Naive thymus-derived CD8-positive, alpha-beta T cell (primary cell): ENCODE measurements at regions not wholly inside any gene's neighbourhood (a gene's known extent, or its start where the extent isn't known, plus 50 kb on each side); places are given as distances from the start of the nearest gene placed in this dataset.

Experiments
- ATAC-seq, 2 donors: fragments of 150-1000 bp; cut with Tn5 transposase in 1 of 2; sonication (Bioruptor Pico), chemical (Tn5 transposase) in 1 of 2; 1 replicate in 1 of 2; 2 replicates in 1 of 2; pipeline ENCODE4 v1.10.0; 2021; ENCODE audit warnings: mild to moderate bottlenecking in 2 of 2, moderate library complexity in 2 of 2
- POLR2A ChIA-PET: fragments of 350-600 bp; sonication (Branson Sonifier 250); formaldehyde crosslinking; loops from one replicate; lab custom pipeline; 2021; ENCODE audit warnings: antibody characterized with exemption; lab: Charles Lee
- DNase-seq, 10 donors: peaks; one replicate each; pipeline versions ENCODE4 v3.0.0 to v3.0.0-alpha.2; 2020 to 2022
- H3K27ac Mint-ChIP-seq, 10 donors: one replicate each; pipeline ENCODE4 v1.8.0; 2020 to 2022; ENCODE audit warnings: mild to moderate bottlenecking in 10 of 10, mixed read lengths in 10 of 10, moderate library complexity in 4 of 10, inconsistent platforms in 1 of 10
- H3K27me3 Mint-ChIP-seq, 5 donors: one replicate each; pipeline ENCODE4 v1.8.0; 2021 to 2022; ENCODE audit warnings: mixed read lengths in 5 of 5
- H3K36me3 Mint-ChIP-seq, 3 donors: one replicate each; pipeline ENCODE4 v1.8.0; 2020 to 2022; ENCODE audit warnings: mixed read lengths in 3 of 3, mild to moderate bottlenecking in 2 of 3, inconsistent platforms in 1 of 3
- H3K4me1 Mint-ChIP-seq, 4 donors: one replicate each; pipeline ENCODE4 v1.8.0; 2021 to 2022; ENCODE audit warnings: mixed read lengths in 4 of 4
- H3K4me3 Mint-ChIP-seq, 10 donors: one replicate each; pipeline ENCODE4 v1.8.0; 2020 to 2022; ENCODE audit warnings: mild to moderate bottlenecking in 10 of 10, mixed read lengths in 10 of 10, moderate library complexity in 6 of 10, inconsistent platforms in 1 of 10
- H3K9me3 Mint-ChIP-seq, 9 donors: one replicate each; pipeline ENCODE4 v1.8.0; 2020 to 2022; ENCODE audit warnings: mixed read lengths in 9 of 9, mild to moderate bottlenecking in 3 of 9, inconsistent platforms in 1 of 9, moderate library complexity in 1 of 9

- no peak overlapping the region for H3K4me3 Mint-ChIP-seq
- H3K4me1 Mint-ChIP-seq = no peaks in the 10 kb centered on the region
- H3K27me3 Mint-ChIP-seq = no peaks in the 10 kb centered on the region
- POLR2A ChIA-PET = no interaction called here
- DNase-seq (no peak), ATAC-seq (no peak)
- no peaks in the 10 kb centered on the region for H3K36me3 Mint-ChIP-seq
- H3K27ac Mint-ChIP-seq = no peak overlapping the region
- peaks cover 3 to 24% (median 10%) of the 10 kb centered on the region in 9 donors for H3K9me3 Mint-ChIP-seq
Measured at GRCh38 chr6:94673251-94673650, 904.1 kb upstream of the MANEA start.

GRCh38 chr6:94670017-94670416, 907.3 kb upstream of the MANEA start:
- H3K9me3 Mint-ChIP-seq = peaks cover 0 to 21% (median 12%) of the 10 kb centered on the region in 9 donors
- no peak overlapping the region for H3K4me3 Mint-ChIP-seq
- DNase-seq (no peak), ATAC-seq (no peak)
- H3K27ac Mint-ChIP-seq = no peak overlapping the region
- POLR2A ChIA-PET = no interaction called here
- no peaks in the 10 kb centered on the region for H3K27me3 Mint-ChIP-seq
- no peaks in the 10 kb centered on the region for H3K36me3 Mint-ChIP-seq
- H3K4me1 Mint-ChIP-seq = no peaks in the 10 kb centered on the region

GRCh38 chr6:94668876-94669275, 908.5 kb upstream of the MANEA start:
- no peak for ATAC-seq
- POLR2A ChIA-PET = no interaction called here
- peaks cover 0 to 17% (median 10%) of the 10 kb centered on the region in 9 donors for H3K9me3 Mint-ChIP-seq

GRCh38 chr6:94658929-94659328, 918.4 kb upstream of the MANEA start:
- POLR2A ChIA-PET = no interaction called here
- H3K27ac Mint-ChIP-seq = no peak overlapping the region
- H3K4me3 Mint-ChIP-seq = no peak overlapping the region
- H3K27me3 Mint-ChIP-seq = no peaks in the 10 kb centered on the region
- H3K4me1 Mint-ChIP-seq = no peaks in the 10 kb centered on the region
- H3K36me3 Mint-ChIP-seq = peaks cover 0 to 3% (median 0%) of the 10 kb centered on the region in 3 donors
- ATAC-seq (no peak), DNase-seq (no peak)
- H3K9me3 Mint-ChIP-seq = peaks cover 2 to 23% (median 6%) of the 10 kb centered on the region in 9 donors

More at GRCh38 chr6:94668876-94669275, 908.5 kb upstream of the MANEA start:
- no peaks in the 10 kb centered on the region for H3K27me3 Mint-ChIP-seq
- no peaks in the 10 kb centered on the region for H3K4me1 Mint-ChIP-seq
- no peaks in the 10 kb centered on the region for H3K36me3 Mint-ChIP-seq
- no peak overlapping the region for H3K27ac Mint-ChIP-seq
- no peak overlapping the region for H3K4me3 Mint-ChIP-seq
- no peak for DNase-seq

- Mint-ChIP-seq H3K36me3 (no peaks in the 10 kb centered on the region), H3K4me1 (no peaks in the 10 kb centered on the region), H3K9me3 (peaks cover 0 to 13% (median 4%) of the 10 kb centered on the region in 9 donors), H3K27ac (no peak overlapping the region), H3K27me3 (no peaks in the 10 kb centered on the region), H3K4me3 (no peak overlapping the region)
- ATAC-seq (no peak), DNase-seq (no peak)
- POLR2A ChIA-PET = no interaction called here
Measured at GRCh38 chr6:94651239-94651638, 926.1 kb upstream of the MANEA start.

GRCh38 chr6:94645191-94645590, 932.1 kb upstream of the MANEA start:
- ATAC-seq (no peak), DNase-seq (no peak)
- Mint-ChIP-seq H3K4me3 (no peak overlapping the region), H3K27me3 (no peaks in the 10 kb centered on the region), H3K27ac (no peak overlapping the region), H3K9me3 (peaks cover 0 to 7% (median 1%) of the 10 kb centered on the region in 9 donors), H3K4me1 (no peaks in the 10 kb centered on the region), H3K36me3 (no peaks in the 10 kb centered on the region)
- POLR2A ChIA-PET = no interaction called here

- H3K27ac Mint-ChIP-seq = no peak overlapping the region
- no peaks in the 10 kb centered on the region for H3K36me3 Mint-ChIP-seq
- H3K27me3 Mint-ChIP-seq = no peaks in the 10 kb centered on the region
- H3K9me3 Mint-ChIP-seq = peaks cover 0 to 4% (median 0%) of the 10 kb centered on the region in 9 donors
- DNase-seq (no peak), ATAC-seq (no peak)
- POLR2A ChIA-PET = no interaction called here
- no peaks in the 10 kb centered on the region for H3K4me1 Mint-ChIP-seq
- H3K4me3 Mint-ChIP-seq = no peak overlapping the region
Measured at GRCh38 chr6:94639564-94639963, 937.8 kb upstream of the MANEA start.

- no peak for DNase-seq
- POLR2A ChIA-PET = no interaction called here
- H3K4me1 Mint-ChIP-seq = no peaks in the 10 kb centered on the region
- H3K27ac Mint-ChIP-seq = no peak overlapping the region
- H3K27me3 Mint-ChIP-seq = no peaks in the 10 kb centered on the region
- peaks cover 0 to 6% (median 0%) of the 10 kb centered on the region in 9 donors for H3K9me3 Mint-ChIP-seq
- ATAC-seq = no peak
- no peaks in the 10 kb centered on the region for H3K36me3 Mint-ChIP-seq
- no peak overlapping the region for H3K4me3 Mint-ChIP-seq
Measured at GRCh38 chr6:94636780-94637385, 940.5 kb upstream of the MANEA start.

GRCh38 chr6:94623586-94623985, 953.7 kb upstream of the MANEA start:
- POLR2A ChIA-PET = no interaction called here
- H3K27me3 Mint-ChIP-seq = no peaks in the 10 kb centered on the region
- DNase-seq (no peak), ATAC-seq (no peak)
- no peaks in the 10 kb centered on the region for H3K4me1 Mint-ChIP-seq
- H3K4me3 Mint-ChIP-seq = no peak overlapping the region
- no peak overlapping the region for H3K27ac Mint-ChIP-seq
- H3K36me3 Mint-ChIP-seq = no peaks in the 10 kb centered on the region
- peaks cover 0 to 8% (median 2%) of the 10 kb centered on the region in 9 donors for H3K9me3 Mint-ChIP-seq

- H3K27me3 Mint-ChIP-seq = no peaks in the 10 kb centered on the region
- ATAC-seq (no peak), DNase-seq (no peak)
- H3K4me3 Mint-ChIP-seq = no peak overlapping the region
- H3K27ac Mint-ChIP-seq = no peak overlapping the region
- POLR2A ChIA-PET = no interaction called here
- peaks cover 0 to 10% (median 2%) of the 10 kb centered on the region in 9 donors for H3K9me3 Mint-ChIP-seq
- no peaks in the 10 kb centered on the region for H3K4me1 Mint-ChIP-seq
- no peaks in the 10 kb centered on the region for H3K36me3 Mint-ChIP-seq
Measured at GRCh38 chr6:94622783-94623182, 954.6 kb upstream of the MANEA start.

GRCh38 chr6:94600636-94601035, 976.7 kb upstream of the MANEA start:
- Mint-ChIP-seq H3K27ac (no peak overlapping the region), H3K4me1 (no peaks in the 10 kb centered on the region), H3K36me3 (no peaks in the 10 kb centered on the region), H3K9me3 (peaks cover 0 to 12% (median 7%) of the 10 kb centered on the region in 9 donors), H3K27me3 (no peaks in the 10 kb centered on the region), H3K4me3 (no peak overlapping the region)
- POLR2A ChIA-PET = no interaction called here
- DNase-seq (no peak), ATAC-seq (no peak)

GRCh38 chr6:94597487-94597886, 979.8 kb upstream of the MANEA start:
- H3K4me3 Mint-ChIP-seq = no peak overlapping the region
- no peaks in the 10 kb centered on the region for H3K27me3 Mint-ChIP-seq
- H3K36me3 Mint-ChIP-seq = no peaks in the 10 kb centered on the region
- peaks cover 0 to 9% (median 0%) of the 10 kb centered on the region in 9 donors for H3K9me3 Mint-ChIP-seq
- H3K4me1 Mint-ChIP-seq = no peaks in the 10 kb centered on the region
- H3K27ac Mint-ChIP-seq = no peak overlapping the region
- POLR2A ChIA-PET = no interaction called here
- DNase-seq (no peak), ATAC-seq (no peak)

- H3K27ac Mint-ChIP-seq = no peak overlapping the region
- DNase-seq (no peak), ATAC-seq (no peak)
- no peaks in the 10 kb centered on the region for H3K36me3 Mint-ChIP-seq
- POLR2A ChIA-PET = no interaction called here
- H3K27me3 Mint-ChIP-seq = no peaks in the 10 kb centered on the region
- no peaks in the 10 kb centered on the region for H3K4me1 Mint-ChIP-seq
- H3K4me3 Mint-ChIP-seq = no peak overlapping the region
- peaks cover 0 to 6% (median 0%) of the 10 kb centered on the region in 9 donors for H3K9me3 Mint-ChIP-seq
Measured at GRCh38 chr6:94590416-94590815, 986.9 kb upstream of the MANEA start.

- POLR2A ChIA-PET = no interaction called here
- peaks cover 0 to 6% (median 0%) of the 10 kb centered on the region in 9 donors for H3K9me3 Mint-ChIP-seq
- H3K27me3 Mint-ChIP-seq = no peaks in the 10 kb centered on the region
- no peaks in the 10 kb centered on the region for H3K4me1 Mint-ChIP-seq
- no peak overlapping the region for H3K4me3 Mint-ChIP-seq
- H3K27ac Mint-ChIP-seq = no peak overlapping the region
- DNase-seq = no peak
- H3K36me3 Mint-ChIP-seq = no peaks in the 10 kb centered on the region
- no peak for ATAC-seq
Measured at GRCh38 chr6:94588301-94588700, 989.0 kb upstream of the MANEA start.
